Fibroblast of skin of left quadriceps (primary cell): ENCODE measurements at regions not wholly inside any gene's neighbourhood (a gene's known extent, or its start where the extent isn't known, plus 50 kb on each side); places are given as distances from the start of the nearest gene placed in this dataset.

ENCODE experiments used
- DNase-seq, 2 experiments: peaks; one replicate each; pipeline ENCODE4 v3.0.0-alpha.2; 2013; ENCODE audit warnings: low read depth in 2 of 2

GRCh38 chr2:66717973-66718372 is 283.0 kb downstream of the MEIS1 start:
- DNase-seq, result no peak

GRCh38 chr2:66721776-66722175 is 286.9 kb downstream of the MEIS1 start:
- no peak for DNase-seq

GRCh38 chr2:66724241-66724640 is 289.3 kb downstream of the MEIS1 start:
- no peak for DNase-seq

- no peak for DNase-seq
Observed at GRCh38 chr2:66729416-66730330, 294.7 kb downstream of the MEIS1 start.

- DNase-seq, result no peak
Observed at GRCh38 chr2:66730441-66730840, 295.5 kb downstream of the MEIS1 start.

- no peak for DNase-seq
Observed at GRCh38 chr2:66733364-66733999, 298.6 kb downstream of the MEIS1 start.

GRCh38 chr2:66748939-66749338 is 314.0 kb downstream of the MEIS1 start:
- DNase-seq, result no peak

GRCh38 chr2:66749566-66749965 is 314.6 kb downstream of the MEIS1 start:
- DNase-seq, result no peak

- no peak for DNase-seq
Observed at GRCh38 chr2:66753257-66753656, 318.3 kb downstream of the MEIS1 start.

- no peak for DNase-seq
Observed at GRCh38 chr2:66753660-66754059, 318.7 kb downstream of the MEIS1 start.

GRCh38 chr2:66755974-66756373 is 321.0 kb downstream of the MEIS1 start:
- no peak for DNase-seq

- DNase-seq, result no peak
Observed at GRCh38 chr2:66761826-66762225, 326.9 kb downstream of the MEIS1 start.

GRCh38 chr2:66762761-66763160 is 327.8 kb downstream of the MEIS1 start:
- DNase-seq, result no peak

- no peak for DNase-seq
Observed at GRCh38 chr2:66766582-66766981, 331.7 kb downstream of the MEIS1 start.

GRCh38 chr2:66771359-66771976 is 336.5 kb downstream of the MEIS1 start:
- no peak for DNase-seq

- no peak for DNase-seq
Observed at GRCh38 chr2:66772618-66773017, 337.7 kb downstream of the MEIS1 start.

GRCh38 chr2:66775730-66776422 is 341.0 kb downstream of the MEIS1 start:
- DNase-seq, result no peak

- DNase-seq, result no peak
Observed at GRCh38 chr2:66781804-66782203, 346.9 kb downstream of the MEIS1 start.

GRCh38 chr2:66782780-66783361 is 347.9 kb downstream of the MEIS1 start:
- DNase-seq, result no peak

GRCh38 chr2:66789741-66790140 is 354.8 kb downstream of the MEIS1 start:
- no peak for DNase-seq

- DNase-seq, result no peak
Observed at GRCh38 chr2:66790651-66791181, 355.8 kb downstream of the MEIS1 start.
